Superior temporal gyrus (tissue), 1 donor: ENCODE measurements at regions not wholly inside any gene's neighbourhood (a gene's known extent, or its start where the extent isn't known, plus 50 kb on each side); places are given as distances from the start of the nearest gene placed in this dataset.
"Not testable (repeated sequence)": the region's sequence is repeated elsewhere in the genome, so short reads cannot be mapped to it uniquely, and the experiment has no call there.

Experiments
- DNase-seq: peaks from one replicate; pipeline ENCODE4 v3.0.0-alpha.2; 2016; ENCODE audit errors: extremely low spot score

DNA sequence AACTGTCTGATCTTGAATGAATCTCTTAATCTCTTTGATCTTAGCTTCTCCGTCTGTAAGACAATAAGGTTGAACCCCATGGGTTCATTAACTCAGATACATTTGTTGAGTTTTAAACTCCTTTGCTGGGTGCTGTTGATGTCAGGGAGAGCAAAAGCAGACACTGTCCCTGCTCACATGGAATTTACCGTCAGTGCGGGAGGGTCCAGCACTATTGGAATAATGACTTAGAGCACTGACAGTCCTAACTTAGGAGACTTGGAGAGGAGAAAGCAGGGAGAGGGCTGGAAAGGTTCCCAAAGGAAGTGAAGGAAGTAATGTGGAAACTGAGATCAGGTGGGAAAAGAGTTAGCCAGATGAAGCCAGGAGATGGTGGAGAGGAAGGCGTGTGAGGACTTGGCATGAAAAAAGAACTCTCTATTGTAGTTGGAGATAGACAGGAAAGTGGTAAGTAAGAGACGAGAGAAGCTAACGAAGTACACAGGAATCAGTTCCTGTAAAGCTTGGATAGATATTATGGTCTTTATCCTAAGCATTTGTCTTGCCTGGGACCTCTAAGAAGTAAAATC lies 141.4 kb upstream of the SERTAD2 start:
- no peak for DNase-seq

DNA sequence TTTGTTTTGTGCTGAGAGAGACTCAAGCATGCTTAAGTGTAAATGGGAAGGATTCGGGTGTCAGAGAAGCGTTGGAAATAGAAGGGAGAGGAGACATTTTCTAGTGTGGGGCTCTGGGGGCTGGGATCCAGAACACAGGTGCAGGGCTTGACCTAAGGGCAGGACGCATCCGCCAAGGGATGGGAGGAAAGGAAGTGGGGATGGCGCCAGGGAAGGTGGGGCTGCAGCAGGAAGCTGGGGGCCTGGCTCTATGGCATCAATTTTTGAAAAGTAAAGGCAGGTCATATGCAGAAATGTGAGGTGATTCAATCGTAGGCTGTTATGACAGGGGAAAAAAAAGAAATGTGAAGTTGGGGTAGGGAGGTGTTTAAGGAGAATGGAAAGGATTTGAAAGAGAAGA lies 143.2 kb upstream of the SERTAD2 start:
- DNase-seq, result no peak

DNA sequence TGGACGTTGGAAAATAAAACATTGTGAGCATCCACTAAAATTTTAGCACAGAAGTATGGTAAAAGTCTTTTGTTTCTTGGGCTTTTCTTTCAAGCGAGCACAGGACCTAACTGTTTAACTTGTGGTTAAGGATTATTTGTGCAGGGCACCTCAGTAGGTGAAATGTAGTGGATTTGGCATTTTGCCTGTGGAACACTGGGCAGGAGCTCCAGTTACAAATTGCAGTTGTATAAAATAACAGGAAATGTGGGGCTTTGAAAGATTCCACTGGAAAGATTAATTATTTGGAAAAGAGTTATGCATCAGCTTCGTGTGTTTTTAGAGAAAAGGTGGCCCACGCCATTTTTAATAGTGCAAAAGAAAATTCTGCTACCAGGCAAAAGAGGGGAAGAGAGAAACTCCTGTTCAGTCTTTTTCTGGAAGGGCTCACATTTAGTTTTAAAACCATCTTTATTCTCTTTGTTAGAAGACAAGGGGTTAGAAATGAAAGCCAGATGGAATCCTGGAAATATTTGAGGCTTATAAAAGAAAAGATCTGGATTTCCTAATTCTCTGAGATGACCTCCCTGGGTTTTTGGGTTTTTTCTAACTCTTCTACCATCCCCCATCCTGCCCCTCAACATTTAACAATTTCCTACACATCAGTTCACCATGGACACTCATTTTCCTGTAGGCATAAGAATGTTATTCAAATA lies 144.3 kb upstream of the SERTAD2 start:
- DNase-seq, result no peak

DNA sequence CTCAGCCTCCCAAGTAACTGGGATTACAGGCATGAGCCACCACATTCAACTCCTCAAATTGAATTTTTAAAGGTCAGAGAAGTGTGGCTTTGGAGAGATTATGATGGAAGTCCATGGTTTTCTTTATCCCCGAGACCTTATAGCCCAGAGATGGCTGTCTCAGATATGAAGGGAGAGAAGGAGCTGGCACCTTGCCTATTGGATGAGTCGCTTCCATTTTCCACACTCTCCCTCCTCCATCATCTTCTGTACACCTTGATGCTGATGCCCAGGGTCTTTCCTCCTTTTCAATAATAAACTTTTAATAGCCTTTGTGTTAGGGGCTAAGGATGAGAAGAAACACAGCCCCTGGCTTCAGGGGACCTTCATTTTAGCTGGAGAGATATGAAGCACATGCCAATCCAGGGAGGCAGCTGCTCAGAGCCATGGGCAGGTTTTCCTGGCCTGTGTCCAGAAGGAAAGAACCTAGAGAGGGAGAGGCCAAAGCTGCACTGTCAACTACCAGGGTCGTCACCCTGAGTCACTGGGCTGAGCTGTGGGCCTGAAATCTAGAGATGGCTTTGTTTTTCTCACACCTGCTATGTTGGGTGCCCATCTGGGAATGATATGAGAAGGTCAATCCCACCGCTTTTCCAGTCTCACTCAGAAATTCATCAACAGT lies 146.0 kb upstream of the SERTAD2 start:
- no peak for DNase-seq

DNA sequence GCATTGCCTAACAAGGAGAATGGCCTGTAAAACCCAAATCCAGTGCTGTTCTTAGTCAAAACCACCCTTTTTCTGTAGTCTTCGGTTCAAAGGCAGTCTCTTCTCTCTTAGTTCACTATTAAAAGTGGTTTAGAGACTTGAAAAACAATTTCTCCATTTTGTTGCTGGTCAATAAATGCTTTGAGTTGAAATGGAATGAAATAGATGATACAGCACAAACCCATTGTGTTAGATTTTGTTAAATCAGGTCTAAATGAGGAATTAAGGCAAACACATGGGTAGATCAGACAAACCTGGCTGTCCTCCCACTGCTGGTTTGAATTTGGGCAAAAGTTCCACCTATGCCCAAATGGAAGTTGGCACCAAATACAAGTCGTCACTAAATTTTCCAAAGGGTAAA lies 150.1 kb upstream of the SERTAD2 start:
- no peak for DNase-seq

DNA sequence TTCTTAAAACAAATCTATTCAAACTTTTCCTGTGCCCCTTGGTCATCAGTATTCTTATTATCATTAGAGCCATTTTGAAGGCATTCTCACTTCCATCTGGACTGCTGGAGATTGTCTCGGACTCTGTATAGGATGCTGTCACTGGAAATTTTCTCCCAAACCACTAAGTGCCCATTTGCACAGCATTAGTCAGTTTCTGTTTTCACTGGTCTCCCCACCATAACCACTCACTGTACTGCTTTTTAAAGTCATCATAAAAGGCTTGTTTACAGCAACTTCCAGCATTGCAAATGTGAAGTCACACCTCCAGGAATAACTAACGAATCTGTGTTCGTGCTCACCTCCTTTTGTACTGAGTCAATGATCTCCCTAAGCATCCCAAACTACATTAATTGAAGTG lies 150.9 kb upstream of the SERTAD2 start:
- no peak for DNase-seq

DNA sequence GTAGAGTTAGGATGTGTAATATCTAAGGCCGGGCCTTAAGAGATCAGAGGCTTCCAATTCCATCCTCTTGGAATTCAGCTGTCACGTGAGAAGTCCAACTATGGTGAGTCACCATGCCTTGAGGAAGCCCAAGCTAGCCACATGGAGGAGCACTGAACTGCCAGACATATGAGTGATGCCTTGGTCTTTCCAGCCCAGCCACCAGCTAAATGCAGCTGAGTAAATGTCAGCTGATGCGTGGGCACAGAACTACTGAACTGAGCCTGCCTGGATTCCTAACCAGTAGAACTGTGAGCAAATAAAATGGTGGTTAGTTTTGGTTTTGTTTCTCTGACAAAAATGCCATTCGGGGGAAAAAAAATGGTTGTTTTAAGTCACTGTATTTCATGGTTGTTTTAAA lies 153.7 kb upstream of the SERTAD2 start:
- DNase-seq, result no peak

DNA sequence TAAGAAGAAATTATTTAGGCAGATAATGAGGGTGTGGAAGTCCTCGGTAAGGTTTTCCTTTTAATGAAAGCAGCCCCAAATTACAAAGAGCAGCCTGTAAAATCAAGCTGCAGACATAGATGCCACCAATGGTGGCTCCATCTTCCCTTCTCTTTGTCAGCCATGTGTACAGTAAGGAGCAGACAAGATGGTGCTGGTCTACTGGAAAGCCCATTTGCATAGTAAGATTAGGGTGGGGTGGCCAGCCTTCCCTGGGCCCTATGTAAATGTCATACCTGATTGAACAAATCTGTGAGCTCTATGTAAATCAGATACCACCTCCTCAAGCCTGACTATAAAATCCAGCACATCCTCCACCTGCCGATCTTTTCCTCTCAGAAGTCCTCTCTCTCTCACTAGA lies 154.4 kb upstream of the SERTAD2 start:
- DNase-seq, result no peak

DNA sequence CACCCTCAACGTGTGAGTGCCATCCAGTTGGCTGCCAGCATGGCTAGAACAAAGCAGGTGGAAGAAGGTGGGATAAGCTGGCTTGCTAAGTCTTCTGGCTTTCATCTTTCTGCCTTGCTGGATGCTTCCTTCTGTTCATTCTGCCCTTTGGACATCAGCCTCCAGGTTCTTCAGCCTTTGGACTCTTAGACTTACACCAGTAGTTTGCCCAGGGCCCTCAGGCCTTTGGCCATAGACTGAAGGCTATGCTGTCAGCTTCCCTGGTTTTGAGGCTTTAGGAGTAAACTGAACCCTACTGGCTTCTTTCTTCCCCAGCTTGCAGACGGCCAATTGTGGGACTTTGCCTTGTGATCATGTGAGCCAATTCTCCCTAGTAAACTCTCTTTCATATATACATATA lies 155.0 kb upstream of the SERTAD2 start:
- no peak for DNase-seq

DNA sequence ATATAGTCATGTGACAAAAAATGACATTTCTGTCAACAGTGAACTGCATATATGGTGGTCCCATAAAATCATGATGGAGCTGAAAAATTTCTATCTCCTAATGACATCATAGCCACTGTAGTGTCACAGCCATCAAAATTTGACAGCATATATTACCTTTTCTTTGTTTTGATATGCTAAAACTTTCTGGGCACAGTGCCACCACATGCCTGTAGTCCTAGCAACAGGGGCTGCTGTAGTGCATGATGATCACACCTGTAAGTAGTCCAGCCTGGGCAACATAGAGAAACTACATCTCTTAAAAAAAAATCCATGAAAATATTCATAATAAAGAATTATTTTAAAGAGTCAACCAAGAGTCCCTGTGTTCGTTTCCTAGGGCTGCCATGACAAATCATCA lies 155.5 kb upstream of the SERTAD2 start:
- DNase-seq, result no peak

DNA sequence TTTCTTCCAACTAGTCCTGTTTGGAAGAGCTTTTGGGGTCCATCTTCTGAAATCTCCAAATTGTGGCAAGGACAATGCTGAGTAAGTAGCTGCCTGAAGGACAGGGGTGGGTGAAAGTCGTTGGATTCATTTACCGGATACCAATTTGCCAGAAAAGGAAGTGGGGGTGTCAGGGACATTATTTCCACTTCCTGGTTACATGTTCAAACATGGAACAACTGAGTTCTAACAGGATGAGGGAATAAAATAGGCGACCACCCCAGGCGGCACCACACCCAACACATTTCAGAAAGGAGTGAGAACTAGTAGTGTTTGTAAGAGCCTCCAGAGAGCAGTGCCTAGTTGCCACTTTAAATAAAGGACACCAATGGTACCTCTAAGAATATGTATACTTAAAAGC lies 158.6 kb upstream of the SERTAD2 start:
- no peak for DNase-seq

DNA sequence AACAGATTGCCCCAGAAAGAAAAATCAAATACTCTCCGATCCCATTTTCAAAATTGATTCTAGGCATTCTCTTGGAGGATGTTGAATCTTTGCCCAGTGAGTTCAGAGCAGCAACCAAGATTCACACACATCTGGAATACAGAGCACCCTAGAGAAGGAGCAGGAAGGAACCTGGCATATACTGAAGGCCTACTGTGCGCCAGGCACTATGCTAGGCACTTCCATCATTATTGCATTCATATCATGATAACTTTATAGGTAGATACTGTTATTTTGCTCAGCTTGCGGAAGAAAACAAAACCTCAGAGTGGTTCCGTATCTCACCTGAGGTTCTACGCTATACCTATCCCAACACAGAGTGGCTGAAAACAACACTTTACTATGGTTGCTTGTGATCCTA lies 160.3 kb upstream of the SERTAD2 start:
- DNase-seq, result no peak

DNA sequence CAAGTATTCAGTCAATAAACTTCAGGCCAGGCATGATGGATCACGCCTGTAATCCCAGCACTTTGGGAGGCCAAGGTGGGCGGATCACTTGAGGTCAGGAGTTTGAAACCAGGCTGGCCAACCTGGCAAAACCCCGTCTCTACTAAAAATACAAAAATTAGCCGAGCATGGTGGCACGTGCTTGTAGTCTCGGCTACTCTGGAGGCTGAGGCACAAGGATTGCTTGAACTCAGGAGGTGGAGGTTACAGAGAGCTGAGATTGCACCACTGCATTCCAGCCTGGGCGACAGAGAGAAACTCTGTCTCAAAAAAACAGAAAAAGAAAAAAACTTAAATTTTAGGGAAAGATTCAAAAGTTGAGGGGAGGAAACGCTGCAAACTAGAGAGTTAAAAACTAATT lies 162.8 kb upstream of the SERTAD2 start:
- not testable (repeated sequence) for DNase-seq

DNA sequence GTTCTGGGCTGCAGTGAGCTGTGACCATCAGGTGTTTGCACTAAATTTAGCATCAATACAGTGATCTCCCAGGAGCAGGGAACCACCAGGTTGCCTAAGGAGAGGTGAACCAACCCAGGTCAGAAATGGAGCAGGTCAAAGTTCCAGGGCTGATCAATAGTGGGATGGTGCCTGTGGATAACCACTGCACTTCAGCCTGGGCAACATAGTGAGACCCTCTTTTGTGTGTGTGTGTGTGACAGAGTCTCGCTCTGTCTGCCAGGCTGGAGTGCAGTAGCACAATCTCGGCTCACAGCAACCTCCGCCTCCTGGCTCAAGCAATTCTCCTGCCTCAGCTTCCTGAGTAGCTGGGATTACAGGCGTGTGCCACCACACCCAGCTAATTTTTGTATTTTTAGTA lies 163.7 kb upstream of the SERTAD2 start:
- no peak for DNase-seq

DNA sequence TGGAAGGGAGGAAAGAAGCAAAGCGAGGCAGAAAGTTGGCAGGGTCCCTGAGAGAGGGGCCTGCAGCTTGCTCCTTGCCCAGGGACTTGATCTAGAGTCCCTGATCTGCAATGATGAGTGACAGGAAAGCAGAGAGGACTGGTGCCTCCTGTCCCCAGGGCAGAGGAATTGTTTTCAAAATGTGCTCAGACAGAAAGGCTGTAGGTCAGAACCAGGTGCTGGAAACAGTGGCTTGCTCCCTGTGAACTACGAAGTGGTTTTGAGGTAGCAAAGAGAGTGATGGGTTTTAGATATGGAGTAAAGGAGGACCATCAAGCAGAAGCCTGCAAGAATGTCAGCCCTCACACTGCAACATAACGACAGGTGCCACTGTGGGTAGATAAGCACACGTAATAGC lies 164.9 kb upstream of the SERTAD2 start:
- DNase-seq, result no peak

DNA sequence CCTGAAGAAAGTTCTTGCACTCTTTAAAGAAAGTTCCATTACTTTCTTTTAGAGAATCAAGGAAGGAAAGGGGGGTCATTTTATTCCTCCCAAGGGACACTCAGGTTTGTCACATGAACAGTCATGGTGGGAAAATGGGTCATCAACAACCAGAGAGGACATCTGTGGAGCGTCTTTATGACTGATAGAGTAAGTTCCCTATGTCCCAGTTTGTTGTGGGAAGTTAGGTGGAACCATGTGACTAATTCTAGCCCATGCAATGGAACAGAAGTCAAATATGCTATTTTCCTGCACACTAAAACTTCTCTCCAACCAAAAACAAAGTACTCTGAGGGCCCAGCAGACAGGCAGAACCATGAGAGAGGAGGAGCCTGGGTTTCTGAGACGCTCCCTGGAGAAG lies 165.6 kb upstream of the SERTAD2 start:
- DNase-seq, result no peak

DNA sequence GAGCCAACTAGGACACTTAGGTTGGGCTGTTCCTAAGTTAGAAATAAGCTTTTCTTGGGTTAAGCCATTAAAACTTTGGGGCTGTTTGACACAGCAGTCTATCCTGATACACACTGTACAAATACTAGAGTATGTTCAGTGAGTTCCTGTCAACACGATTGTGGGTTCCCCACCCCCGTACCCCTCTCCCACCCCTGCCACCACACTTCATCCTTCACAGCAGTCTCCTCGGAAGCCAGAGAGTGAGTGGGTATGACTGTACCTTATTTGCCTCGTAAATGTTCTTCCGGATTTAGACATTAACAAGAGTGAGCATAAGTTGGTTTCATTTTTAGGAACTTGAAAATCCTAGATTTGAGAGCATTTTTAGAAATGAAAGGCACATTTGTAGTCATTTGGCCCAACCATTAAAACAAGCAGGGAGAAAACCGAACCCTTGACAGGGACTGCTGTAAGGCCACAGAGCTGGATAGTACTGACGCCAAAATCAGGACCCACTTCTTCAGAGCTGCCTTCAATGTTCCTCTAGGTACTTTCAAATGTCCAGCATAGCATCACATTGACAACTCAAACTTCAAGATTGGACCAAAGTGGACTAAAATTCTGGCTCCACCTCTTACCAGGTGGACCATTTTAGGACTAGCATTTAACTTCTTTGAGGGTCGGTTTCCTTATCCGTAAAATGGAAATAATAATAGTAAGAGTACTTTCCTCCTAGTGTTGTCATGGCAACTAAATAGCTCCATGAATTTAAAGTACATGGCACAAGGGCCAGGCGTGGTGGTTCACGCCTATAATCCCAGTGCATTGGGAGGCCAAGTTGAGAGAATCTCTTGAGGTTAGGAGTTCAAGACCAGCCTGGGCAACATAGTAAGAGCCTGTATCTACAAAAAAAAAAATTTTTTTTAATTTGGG lies 166.3 kb upstream of the SERTAD2 start:
- peak; percentile 31 for DNase-seq

DNA sequence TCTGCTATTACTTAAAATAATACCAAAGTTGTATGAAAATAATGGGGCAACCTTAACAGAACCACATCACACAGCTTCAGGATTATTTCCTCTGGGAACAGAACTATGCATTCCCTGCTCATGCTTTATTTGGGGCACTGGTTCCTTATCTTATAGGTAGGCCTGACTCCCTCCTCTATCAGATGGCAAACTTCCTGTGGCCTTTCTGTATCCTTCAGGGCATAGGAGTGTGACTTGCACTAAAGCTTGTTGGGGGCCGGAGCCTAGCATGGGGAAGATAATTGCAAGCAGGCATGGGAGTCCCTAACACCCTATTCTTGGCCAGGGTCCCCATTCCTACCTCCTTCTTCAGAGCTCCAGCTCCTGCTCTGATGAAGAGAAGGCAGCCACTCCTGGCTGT lies 167.2 kb upstream of the SERTAD2 start:
- no peak for DNase-seq

DNA sequence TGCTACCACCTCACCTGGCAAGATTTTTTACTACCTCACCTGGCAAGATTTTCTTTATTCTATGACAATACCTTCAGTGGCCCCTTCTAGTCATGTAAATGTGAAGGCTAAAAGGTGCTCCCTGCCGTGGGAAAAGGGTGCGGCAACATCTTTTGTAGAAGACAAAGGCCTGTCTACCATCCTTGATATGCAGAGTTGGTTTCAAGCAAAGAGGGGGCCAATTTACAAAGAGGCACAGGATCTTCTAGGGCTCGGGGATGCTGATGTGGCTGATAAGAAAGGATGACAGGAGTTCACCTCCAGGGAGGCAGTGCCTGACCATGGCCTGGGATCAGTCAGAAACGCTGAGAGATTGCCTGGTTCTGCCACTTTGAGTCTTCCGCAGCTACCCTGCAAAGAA lies 165.4 kb upstream of the SLC1A4 start:
- no peak for DNase-seq

DNA sequence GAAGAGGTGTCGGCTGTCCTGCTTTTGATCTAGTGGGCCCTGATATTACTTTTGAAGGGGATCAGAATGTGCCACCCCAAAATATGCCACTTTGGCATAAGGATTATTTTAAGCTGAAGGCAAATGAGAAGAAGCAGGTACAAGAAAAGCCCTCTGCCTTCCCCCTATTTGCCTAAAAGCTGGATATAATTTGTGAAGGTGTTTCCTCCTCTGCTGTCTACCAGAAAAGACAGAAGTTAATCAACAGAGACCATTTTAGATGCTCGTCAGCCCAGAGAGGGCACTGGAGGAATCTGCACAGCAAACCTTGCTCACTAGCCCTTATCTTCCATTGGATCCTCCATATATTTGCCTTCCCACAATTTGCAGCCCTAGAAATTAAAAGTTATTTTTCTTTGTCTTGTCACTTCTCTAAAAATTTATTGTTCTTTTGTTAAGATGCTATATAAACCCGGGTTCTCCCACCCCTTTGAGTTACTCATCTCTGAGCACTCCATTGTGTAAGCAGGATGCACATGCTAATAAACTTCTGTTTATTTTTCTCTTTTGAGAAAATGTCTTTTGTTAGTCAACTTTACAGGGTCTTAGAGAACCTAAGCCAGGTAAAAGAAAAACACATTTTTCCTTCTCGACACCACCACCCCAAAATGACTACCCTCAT lies 163.2 kb upstream of the SLC1A4 start:
- DNase-seq, result no peak

DNA sequence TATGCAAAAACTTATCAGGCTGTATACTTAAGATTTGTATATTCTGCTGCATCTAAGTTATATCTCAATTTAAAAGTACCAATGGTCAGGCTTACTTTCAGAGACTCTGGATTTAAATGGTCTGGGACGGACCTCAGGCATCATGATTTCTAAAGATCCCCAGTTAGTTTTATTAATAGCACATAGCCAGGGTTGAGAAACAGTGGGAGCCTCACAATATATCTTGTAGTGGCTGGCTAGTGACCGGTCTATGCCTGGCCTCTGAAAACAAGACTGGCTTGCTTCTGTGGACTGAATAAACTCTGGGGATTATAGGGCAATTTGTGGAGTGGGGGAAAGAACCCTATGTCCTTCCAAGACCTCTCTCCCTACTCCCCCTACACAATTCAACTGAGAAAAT lies 162.5 kb upstream of the SLC1A4 start:
- no peak for DNase-seq

DNA sequence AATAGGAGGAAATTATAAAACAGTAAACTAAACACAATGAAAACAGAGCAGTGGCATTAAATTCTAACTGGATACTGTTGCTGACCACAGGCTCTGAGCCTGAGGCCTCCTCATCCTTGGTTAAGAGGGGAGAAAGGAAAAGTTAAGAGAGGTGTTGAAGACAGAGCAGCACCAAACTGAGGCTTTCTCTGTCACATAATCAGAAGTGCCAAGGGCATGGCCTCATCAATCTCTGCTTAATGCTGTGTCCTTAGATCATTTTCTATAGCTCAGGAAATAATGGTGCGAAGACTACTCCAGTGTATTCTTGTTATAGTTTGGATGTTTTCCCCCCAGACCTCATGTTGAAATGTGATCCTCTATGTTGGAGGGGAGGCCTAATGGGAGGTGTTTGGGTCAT lies 160.9 kb upstream of the SLC1A4 start:
- no peak for DNase-seq
